GM19025 (cell line): ENCODE measurements at regions not wholly inside any gene's neighbourhood (a gene's known extent, or its start where the extent isn't known, plus 50 kb on each side); places are given as distances from the start of the nearest gene placed in this dataset.
"Not testable (repeated sequence)": the region's sequence is repeated elsewhere in the genome, so short reads cannot be mapped to it uniquely, and the experiment has no call there.

Experiments
- ATAC-seq: cut with Tn5 transposase; IDR thresholded peaks from one replicate; pipeline ENCODE4 v1.9.1; 2021; ENCODE audit warnings: mild to moderate bottlenecking, low read depth, moderate library complexity; ENCODE audit not compliant: unreplicated experiment

DNA sequence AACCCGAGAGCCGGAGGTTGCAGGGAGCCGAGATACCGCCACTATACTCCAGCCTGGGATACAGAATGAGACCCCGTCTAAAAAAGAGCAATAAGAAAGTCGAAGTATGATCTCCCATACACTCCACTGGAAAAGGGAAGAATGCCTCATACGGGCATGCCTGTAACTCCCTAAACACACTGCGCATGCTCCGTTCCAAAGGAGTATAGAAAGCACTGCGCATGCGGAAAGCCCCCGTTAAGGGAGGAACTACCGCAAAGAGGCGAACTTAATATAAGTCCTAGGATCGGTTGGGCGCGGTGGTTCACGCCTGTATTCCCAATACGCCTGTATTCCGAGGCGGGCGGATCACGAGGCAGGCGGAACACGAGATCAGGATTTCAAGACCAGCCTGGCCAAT, 313.1 kb upstream of the ERCC4 start:
- no peak for ATAC-seq

DNA sequence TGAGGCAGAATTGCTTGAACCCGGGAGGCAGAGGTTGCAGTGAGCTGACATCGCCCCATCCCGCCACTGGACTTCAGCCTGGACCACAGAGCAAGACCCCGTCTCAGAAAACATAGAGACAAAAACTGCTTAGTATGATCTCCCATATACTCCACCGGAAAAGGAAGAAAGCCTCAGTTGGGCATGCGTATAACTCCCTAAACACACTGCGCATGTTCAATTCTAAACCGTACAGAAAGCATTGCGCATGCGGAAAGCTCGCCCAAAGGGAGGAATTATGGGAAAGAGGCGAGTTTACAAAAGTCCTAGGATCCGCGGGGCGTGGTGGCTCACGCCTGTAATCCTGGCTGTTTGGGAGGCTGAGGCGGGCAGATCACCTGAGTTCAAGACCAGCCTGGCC, 312.7 kb upstream of the ERCC4 start:
- no peak for ATAC-seq

DNA sequence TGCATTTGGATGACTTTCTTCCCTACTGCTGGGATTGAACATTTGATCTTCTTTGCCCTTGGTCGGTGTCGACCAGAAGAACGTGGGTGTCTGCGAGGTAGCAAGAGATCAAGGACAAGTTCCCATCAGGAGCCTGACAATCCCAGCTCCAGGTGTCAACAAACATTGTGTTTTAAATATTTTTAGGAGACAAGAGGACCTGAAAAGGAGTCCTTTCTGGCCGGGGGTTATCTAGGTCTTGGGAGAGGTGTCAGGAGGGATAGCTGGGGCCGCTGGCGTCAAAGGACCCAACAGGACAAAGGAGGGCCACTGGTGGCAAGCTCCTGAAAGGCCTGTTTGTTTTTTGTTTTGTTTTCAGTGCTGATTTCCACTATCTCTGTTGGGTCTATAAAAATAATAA, 308.4 kb upstream of the ERCC4 start:
- ATAC-seq, result no peak

DNA sequence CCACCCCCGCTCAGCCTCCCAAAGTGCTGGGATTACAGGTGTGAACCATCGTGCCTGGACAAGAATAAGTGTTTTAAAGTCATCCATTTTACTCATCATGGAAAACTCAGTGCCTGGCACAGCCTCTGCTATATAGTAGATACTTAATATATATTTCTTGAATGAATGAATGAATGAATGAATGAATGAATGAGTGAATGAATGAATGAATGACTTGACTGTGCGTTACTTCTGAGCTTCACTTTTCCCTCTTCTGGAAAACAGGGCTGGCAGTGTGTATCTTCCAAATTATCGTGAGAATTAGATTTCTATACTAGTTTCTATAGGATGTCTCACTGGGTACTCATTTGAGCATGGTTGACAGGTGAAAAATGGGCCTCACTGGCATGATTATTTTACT, 307.3 kb upstream of the ERCC4 start:
- no peak for ATAC-seq

DNA sequence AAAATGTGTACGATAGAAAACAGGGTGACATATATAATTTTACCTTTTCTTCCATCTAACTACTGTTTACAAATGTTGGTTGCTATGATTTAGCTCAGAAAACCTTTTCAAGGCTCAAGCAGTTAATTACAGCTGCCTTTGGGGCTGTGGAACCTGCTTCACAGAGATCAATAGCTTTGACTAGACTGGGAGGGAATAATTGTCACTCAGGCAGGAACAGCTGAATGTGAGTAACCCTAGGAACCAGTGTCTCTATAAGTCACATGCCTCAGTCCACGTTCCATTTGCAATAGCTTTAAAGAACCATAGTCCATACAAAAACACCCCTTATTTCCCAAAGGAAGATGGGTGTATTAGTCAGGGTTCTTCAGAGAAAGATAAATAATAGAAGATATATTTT, 306.8 kb upstream of the ERCC4 start:
- ATAC-seq, result no peak

DNA sequence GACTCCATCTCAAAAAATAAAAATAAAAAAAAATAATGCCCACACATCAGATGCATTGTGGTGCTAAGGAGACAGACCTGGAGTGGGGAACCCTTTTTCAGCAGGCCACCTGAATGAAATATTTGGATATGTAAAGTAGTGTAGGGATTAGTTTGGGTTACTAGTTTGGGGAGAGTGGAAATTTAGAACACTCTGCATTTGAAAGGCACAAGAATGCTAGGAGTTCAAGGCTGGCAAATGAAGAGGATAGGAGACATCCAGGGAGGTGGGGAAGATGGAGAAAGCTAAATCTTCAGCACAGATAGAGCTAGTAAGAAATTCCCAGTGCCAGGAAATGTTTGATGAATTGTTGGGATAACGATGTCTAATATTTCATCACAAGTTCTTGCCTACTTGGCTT, 298.3 kb upstream of the ERCC4 start:
- ATAC-seq, result no peak

DNA sequence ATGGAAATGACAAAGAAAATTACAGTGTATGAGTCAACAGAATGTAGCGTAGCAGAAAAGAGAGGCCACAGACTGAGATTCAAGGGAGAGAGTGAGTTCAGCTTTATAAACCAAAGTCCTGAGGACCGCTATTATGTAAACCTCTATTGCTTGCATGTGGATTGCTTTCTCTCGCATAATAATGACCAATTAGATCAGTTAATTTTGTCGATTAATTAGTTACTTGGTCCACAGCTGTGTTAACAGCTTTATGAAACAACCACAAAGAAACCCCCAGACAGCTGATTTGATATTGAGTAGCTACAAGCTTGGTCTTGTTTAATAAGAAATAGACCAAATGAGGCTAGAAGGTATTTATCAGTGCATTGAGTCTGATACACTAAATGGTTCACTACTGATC, 291.8 kb upstream of the ERCC4 start:
- ATAC-seq, result no peak

DNA sequence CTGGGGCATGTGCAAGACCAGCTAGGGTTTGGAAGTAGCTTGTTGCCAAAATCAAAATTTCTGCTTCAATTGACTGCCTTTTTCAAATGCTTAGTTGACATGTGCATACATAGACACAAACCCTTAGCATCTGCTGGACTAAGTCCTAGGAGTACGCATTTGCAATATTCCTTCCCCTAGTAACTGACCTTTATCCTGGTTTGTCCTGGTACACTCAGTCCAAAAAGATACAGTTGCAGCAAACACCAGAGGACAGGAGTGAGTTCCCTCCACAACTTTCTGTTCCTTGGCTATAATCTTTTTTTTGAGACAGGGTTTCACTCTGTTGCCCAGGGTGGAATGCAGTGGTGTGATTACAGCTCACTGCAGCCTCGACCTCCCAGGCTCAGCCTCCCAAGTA, 290.2 kb upstream of the ERCC4 start:
- ATAC-seq, result no peak

DNA sequence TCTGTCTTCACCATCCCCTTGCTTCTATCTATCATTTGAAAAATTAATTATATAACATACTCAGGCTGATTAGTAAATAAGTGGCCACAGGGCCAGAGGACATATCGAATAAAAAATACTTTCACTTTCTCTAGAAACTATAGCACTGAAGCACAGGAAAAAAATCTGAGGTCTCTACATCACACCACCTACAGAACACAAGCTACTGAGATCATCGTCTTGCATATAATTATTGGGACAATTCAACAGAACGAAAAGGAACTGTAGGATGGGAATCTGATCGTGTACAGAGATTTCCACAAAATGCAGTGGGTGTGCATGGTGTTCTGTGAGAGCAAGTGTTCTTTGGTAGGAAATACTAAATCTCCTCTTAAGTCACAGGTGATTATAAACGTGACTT, 289.6 kb upstream of the ERCC4 start:
- ATAC-seq, result no peak

DNA sequence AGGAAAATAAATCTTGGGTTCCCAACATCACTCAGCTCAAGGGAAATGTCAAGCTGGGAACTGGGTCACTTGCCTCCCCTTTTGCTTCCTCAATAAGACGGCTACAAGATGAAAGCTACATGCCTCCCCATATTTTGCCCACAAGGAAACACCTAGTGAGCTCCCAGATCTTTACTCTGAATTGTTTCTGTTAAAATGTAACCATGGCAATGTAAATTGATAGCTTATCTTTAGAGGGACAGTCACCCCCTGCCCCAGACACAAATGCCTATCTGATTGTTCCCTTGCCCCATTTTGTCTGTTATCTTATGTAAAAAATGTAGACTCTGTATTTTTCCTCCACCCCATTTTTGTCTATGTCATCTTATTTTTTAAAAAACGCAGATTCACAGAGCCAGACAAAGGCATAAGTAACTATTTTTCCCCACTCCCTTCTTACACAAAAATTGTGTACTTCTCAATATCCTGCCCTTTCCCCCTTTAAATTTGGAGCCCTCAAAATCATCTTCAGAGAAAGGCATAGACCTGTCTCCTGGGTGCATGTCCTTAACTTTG, 288.7 kb upstream of the ERCC4 start:
- no peak for ATAC-seq

DNA sequence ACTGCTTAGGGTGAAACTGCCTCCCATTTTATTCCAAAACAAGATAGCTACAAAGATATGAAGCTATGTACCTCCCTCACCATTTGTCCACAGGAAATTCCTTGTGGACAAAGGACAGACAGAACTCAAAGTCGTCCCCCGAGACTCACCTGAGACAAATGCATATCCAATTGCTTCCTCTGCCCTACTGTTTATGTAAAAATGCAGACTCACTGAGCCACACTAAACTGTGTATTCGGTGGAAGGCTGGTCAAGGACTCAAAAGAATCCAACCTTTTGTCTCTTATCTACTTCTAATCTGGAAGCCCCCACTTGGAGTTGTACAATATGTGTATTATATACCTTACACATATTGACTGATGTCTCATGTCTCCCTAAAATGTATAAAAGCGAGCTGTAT, 288.0 kb upstream of the ERCC4 start:
- no peak for ATAC-seq

DNA sequence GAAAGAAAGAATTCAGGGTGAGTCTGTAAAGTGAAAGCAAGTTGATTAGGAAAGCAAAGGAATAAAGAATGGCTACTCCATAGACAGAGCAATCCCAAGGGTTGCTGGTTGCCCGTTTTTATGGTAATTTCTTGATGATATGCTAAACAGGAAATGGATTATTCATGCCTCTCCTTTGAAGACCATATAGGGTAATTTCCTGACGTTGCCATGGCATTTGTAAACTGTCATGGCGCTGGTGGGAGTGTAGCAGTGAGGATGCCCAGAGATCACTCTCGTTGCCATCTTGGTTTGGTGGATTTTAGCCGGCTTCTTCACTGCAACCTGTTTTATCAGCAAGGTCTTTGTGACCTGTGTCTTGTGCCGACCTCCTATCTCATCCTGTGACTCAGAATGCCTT, 287.4 kb upstream of the ERCC4 start:
- not testable (repeated sequence) for ATAC-seq

DNA sequence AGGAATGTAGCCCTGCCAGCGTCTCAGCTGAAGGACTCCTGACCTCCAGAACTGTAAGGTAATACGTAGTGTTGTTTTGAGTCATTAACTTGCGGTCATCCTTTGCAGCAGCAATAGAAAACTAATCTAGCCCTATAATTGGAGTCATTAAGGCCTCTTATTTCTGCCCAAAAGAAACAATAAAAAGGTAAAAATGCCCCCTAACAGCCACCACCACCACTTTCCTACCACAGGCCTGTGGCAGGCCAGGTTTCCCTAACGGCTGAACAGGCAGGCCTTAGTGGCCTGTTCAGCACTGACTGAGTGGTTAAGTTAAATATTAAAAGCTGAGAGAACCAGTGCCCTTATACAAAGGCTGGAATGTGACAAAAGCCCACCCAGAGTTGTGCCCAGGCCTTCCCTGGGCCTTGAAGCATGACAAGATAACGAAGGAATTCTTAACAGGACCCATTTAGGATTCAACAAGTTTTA, 286.5 kb upstream of the ERCC4 start:
- no peak for ATAC-seq

DNA sequence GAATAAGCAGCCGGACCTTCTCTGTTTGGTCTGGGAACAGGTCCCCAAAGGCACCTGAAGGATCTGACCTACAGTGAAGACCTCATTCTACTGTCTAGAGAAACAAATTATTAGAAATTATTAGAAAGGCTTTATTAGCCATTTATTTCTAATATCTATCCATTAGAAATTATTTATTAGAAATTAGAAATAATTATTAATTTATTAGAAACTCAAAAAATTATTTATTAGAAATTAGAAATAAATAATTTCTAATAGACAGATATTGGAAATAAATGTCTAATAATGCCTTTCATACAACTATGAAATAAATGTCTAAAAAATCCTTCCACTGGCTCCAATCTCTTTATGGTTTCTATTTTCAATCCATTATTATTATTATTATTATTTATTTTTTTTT, 285.7 kb upstream of the ERCC4 start:
- ATAC-seq, result no peak

DNA sequence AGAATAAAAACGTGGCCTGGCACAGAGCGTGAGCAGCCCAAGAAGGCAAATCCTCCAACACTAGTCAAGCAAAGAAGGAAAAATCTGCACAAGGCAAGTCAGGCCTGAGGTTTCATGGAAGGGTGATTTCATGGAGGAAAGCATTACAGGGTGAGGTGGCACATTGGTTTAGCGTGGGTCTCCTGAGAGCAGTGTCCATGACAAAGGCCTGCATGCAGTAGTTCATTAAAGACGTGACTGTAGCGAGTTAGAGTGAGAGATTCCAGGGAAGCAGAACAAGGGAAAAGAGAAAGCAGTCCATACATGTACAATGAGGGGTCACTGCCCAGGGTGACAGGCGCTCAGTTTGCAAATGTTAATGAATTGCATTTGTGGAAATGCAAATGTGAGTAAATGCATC, 285.0 kb upstream of the ERCC4 start:
- no peak for ATAC-seq

DNA sequence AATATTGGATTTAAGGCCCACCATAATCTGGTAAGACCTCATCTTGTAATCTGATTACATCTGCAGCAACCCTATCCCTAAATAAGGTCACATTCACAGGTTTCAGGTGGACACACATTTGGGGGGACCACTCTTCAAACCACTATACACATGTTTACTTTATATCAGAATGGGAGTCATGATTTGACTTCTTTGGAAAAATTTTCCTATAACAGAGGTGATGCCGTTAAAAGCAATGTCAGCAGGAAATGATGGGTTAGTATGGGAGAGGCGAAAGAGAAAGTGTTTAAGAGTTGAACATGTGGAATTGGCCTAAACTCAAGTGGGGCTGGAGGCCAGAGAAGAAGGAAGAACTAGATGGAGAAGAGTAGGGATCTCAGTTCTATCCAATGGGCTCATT, 281.7 kb upstream of the ERCC4 start:
- ATAC-seq, result no peak

DNA sequence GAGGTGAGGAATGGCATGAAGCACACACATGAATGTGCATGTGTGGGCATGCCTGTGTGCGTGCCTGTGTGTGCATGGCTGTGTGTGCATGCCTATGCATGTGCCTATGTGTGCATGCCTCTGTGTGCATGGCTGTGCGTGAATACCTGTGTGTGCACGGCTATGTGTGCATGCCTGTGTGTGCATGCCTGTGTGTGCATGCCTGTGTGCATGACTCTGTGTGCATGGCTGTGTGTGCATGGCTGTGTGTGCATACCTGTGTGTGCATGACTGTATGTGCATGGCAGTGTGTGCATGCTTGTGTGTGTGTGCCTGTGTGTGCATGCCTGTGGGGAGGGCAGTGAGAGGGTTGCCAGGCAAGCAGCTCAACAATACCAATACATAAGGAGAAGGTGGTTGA, 276.5 kb upstream of the ERCC4 start:
- no peak for ATAC-seq

DNA sequence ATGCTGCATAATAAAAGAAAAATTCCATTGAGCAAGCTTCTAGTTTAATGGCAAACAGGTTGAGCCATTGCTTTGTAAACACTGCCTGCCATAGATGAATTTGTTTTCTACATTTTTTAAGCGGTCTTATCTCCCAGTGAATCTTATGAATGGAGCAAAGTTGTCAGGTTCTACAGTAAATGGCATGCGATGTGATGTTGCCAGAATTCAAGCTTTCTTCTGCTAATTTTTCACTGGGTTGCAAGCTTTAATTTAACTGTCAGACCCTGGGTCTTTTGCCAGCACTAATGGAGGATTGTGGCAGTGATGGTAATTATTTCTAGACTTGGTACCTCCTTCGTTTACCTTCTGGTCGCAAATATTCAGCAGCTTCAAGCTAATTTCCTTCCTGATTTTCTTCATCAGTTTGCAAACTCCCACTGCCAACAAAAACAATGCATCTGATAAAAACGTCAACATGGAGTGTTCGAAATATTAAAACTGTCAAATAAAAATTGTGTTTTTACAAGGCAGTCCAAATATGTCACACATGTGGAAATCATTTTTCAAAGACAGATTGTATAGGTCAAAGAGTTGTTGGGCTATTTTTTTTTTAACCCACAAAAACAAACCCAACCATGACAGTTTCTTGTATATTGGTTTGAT, 274.2 kb upstream of the ERCC4 start:
- no peak for ATAC-seq

DNA sequence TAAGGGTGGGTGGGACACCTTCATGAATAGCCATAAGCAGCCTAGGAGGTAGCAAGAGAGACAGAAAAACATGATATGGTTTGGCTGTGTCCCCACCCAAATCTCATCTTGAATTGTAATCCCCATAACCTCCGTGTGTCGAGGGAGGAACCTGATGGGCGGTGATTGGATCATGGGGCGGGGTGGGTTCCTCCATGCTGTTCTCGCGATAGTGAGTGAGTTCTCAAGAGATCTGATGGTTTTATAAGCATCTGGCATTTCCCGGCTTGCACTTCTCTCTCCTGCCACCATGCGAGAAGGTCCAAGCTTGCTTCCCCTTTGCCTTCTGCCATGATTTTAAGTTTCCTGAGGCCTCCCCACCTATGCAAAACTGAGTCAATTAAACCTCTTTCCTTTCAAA, 259.1 kb upstream of the ERCC4 start:
- no peak for ATAC-seq

DNA sequence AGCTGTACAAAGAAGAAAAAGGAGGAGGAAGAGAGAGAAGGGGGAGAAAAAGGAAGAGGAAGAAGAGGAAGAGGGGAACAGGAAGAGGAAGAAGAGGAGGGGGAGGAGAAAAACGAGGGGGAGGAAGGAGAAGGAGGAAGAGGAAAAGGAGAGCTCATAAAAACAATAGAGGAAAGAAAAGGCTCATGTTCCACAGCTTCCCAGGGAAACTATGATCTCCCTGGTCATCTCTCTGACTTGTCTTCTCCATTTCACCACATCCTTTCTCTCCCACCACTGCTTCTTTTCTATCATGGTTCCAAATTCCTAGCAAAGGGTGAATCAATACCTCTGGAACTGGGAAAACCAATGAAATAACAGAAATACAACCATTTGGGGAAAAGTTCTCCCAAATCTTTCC, 254.1 kb upstream of the ERCC4 start:
- no peak for ATAC-seq

DNA sequence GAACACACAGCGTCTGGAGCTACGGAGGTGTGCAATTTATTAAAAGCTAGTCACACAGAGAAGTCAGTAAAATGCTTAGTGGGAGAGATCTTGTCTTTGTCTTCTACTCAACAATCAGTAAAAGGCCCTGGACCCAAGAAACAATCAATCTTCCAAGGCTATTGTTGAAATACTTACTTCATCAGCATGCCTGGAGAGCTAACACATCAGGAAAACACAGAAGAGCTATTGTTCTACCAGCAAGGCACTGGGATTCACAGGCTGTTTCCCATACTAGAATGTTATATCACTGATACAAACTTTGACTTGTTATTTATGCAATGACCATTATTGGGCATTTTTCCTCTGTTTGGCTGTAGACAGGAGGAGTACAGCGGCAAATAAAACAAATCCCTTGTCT, 247.8 kb upstream of the ERCC4 start:
- no peak for ATAC-seq

DNA sequence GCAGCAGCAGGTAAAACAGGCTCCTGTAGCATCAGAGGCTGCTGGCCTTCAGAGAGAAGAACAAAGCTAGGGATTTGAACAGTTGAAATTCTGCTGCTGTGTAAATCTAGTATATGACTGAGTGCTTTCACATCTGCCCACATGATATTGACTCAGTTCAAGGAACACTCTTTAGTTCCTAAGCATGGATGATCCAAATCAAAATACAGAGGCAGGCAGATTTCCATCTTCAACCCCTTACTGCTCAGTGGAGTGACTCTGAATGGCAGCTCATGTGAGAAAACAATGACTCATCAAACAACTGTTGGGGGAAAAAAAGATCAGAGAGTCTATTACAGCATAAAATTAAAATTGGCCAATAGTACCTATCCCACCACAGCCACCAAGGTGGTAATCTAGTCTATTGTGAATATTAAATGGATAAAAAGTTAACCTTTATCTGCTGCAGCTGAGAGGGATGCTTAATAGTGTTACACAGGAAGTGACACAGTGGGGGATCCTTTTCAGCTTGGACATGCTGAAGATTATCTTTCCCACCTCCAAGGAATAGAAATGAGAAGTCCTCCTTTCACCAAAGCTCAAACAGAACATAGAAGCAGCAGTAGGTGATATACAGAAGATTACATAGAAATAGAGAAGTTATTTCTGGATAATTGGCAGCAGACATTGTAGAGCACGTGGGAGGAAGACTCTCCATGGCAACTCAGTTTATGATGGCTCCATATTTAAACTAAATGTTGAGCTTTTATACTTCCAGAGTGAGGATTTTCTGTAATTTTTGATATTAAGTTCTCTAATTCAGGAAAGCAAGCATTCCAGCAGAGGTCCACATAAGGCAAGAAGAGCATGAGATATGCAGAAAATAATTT, 239.7 kb upstream of the ERCC4 start:
- ATAC-seq, result no peak
